ENCODE measurements at regions not wholly inside any gene's neighbourhood (a gene's known extent, or its start where the extent isn't known, plus 50 kb on each side); places are given as distances from the start of the nearest gene placed in this dataset.
"Not testable (repeated sequence)": the region's sequence is repeated elsewhere in the genome, so short reads cannot be mapped to it uniquely, and the experiment has no call there.

- not testable (repeated sequence) for DNase-seq (ENCODE audit: low read depth in 1 of 2, low spot score in 1 of 2); H3K36me3 ChIP-seq; H3K27ac ChIP-seq; H3K4me1 ChIP-seq (ENCODE audit: low read depth); H3K9me3 ChIP-seq (ENCODE audit: low read depth); H3K4me3 ChIP-seq; H3K27me3 ChIP-seq
Measured at GRCh38 chr17:45554479-45554878, 64.0 kb upstream of the PLEKHM1 start.

DNA sequence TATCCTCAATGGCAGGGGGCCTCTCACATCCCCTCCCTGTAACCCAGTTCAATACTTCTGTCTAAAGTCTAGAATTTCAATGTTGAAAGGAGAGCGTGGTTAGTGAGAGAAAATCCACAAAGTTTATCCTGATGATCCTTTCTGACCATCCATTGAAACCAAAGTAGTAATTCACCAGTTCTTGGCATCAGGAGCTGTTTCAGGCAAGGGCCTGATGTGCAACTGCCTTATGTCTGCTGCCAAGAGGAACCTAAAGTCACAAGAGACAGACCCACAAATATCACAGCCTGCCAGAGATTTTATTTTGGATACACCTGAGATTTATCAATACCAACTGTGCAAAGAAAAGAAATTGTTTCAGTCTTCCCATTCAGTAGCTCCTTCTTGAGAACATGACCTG lies 68.3 kb upstream of the PLEKHM1 start:
- H3K27me3 ChIP-seq; H3K36me3 ChIP-seq; H3K9me3 ChIP-seq (ENCODE audit: low read depth); H3K4me1 ChIP-seq (ENCODE audit: low read depth); H3K27ac ChIP-seq; H3K4me3 ChIP-seq; DNase-seq (ENCODE audit: low read depth in 1 of 2, low spot score in 1 of 2): not testable (repeated sequence)

DNA sequence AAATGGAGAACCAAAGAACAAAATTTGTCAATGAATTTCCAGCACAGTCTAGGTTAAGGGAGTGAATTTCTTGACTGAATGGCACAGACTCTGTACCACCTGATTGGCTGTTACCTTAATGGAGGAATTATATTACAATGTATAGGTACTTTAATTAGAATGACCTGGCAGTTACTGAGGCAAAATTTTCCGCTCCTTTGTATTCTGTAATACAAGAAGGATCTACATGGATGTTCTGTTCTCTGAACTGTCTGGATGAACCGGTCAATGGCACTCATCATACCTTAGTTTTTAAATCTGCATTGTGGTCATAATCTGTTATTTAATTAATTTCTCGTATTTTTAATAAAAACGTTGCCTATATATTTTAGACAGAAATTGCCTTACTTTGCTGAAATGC lies 72.3 kb upstream of the PLEKHM1 start:
- not testable (repeated sequence) for H3K27me3 ChIP-seq; H3K36me3 ChIP-seq; H3K4me3 ChIP-seq; DNase-seq (ENCODE audit: low read depth in 1 of 2, low spot score in 1 of 2); H3K27ac ChIP-seq; H3K9me3 ChIP-seq (ENCODE audit: low read depth); H3K4me1 ChIP-seq (ENCODE audit: low read depth)

GRCh38 chr17:45563283-45563682 lies 72.8 kb upstream of the PLEKHM1 start:
- not testable (repeated sequence) for H3K4me3 ChIP-seq, H3K27ac ChIP-seq

GRCh38 chr17:45568275-45568674 lies 77.8 kb upstream of the PLEKHM1 start:
- H3K27me3 ChIP-seq; H3K36me3 ChIP-seq; DNase-seq (ENCODE audit: low read depth in 1 of 2, low spot score in 1 of 2); H3K27ac ChIP-seq; H3K9me3 ChIP-seq (ENCODE audit: low read depth); H3K4me1 ChIP-seq (ENCODE audit: low read depth); H3K4me3 ChIP-seq: not testable (repeated sequence)

More at GRCh38 chr17:45563283-45563682, 72.8 kb upstream of the PLEKHM1 start:
- DNase-seq (ENCODE audit: low read depth in 1 of 2, low spot score in 1 of 2); H3K36me3 ChIP-seq; H3K4me1 ChIP-seq (ENCODE audit: low read depth); H3K9me3 ChIP-seq (ENCODE audit: low read depth); H3K27me3 ChIP-seq: not testable (repeated sequence)

DNA sequence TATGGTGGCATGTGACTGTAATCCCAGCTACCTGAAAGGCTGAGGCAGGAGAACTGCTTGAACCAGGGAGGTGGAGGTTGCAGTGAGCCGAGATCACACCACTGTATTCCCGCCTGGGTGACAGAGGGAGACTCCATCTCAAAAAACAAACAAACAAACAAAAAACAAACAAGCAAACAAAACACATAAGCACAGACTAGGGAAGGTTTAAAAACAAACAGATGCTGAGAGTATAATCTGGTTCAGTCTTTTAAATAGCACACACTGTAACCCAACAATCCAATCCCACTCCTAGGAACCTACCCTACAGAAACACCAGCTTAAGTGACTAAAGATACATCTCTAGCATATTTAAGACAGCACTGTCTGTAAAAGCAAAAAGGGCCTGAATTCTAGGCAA lies 82.8 kb upstream of the PLEKHM1 start:
- H3K36me3 ChIP-seq; H3K9me3 ChIP-seq (ENCODE audit: low read depth); H3K27me3 ChIP-seq; H3K4me1 ChIP-seq (ENCODE audit: low read depth); H3K4me3 ChIP-seq; DNase-seq (ENCODE audit: low read depth in 1 of 2, low spot score in 1 of 2): not testable (repeated sequence)
- peak overlapping the region; percentile 59 for H3K27ac ChIP-seq

- no peak overlapping the region for H3K4me3 ChIP-seq
- no peaks in the 10 kb centered on the region for H3K9me3 ChIP-seq (ENCODE audit: low read depth)
- H3K27me3 ChIP-seq: no peaks in the 10 kb centered on the region
- H3K4me1 ChIP-seq (ENCODE audit: low read depth): no peaks in the 10 kb centered on the region
- DNase-seq (ENCODE audit: low read depth in 1 of 2, low spot score in 1 of 2): peak in 1 of 2 donors; percentile 68
- H3K27ac ChIP-seq: peak overlapping the region; percentile 59
- TF ChIP-seq, protein P1, sequence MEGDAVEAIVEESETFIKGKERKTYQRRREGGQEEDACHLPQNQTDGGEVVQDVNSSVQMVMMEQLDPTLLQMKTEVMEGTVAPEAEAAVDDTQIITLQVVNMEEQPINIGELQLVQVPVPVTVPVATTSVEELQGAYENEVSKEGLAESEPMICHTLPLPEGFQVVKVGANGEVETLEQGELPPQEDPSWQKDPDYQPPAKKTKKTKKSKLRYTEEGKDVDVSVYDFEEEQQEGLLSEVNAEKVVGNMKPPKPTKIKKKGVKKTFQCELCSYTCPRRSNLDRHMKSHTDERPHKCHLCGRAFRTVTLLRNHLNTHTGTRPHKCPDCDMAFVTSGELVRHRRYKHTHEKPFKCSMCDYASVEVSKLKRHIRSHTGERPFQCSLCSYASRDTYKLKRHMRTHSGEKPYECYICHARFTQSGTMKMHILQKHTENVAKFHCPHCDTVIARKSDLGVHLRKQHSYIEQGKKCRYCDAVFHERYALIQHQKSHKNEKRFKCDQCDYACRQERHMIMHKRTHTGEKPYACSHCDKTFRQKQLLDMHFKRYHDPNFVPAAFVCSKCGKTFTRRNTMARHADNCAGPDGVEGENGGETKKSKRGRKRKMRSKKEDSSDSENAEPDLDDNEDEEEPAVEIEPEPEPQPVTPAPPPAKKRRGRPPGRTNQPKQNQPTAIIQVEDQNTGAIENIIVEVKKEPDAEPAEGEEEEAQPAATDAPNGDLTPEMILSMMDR (IDR thresholded peaks at IDR 0.05; ENCODE audit: low read depth, low read length): no peak
- H3K36me3 ChIP-seq: no peaks in the 10 kb centered on the region
Measured at GRCh38 chr17:45573924-45574770, 83.6 kb upstream of the PLEKHM1 start.

- no peak for DNase-seq (ENCODE audit: low read depth in 1 of 2, low spot score in 1 of 2)
- Histone ChIP-seq H3K4me3 (no peak overlapping the region), H3K9me3 (ENCODE audit: low read depth) (no peaks in the 10 kb centered on the region), H3K27ac (no peak overlapping the region), H3K4me1 (ENCODE audit: low read depth) (peaks cover 10% of the 10 kb centered on the region), H3K36me3 (no peaks in the 10 kb centered on the region), H3K27me3 (no peaks in the 10 kb centered on the region)
- TF ChIP-seq, protein P1 (IDR thresholded peaks at IDR 0.05; ENCODE audit: low read depth, low read length): no peak
Measured at GRCh38 chr17:45575126-45575885, 84.8 kb upstream of the PLEKHM1 start.

GRCh38 chr17:45576527-45577307 lies 86.2 kb upstream of the PLEKHM1 start:
- not testable (repeated sequence) for H3K27me3 ChIP-seq; H3K36me3 ChIP-seq; H3K27ac ChIP-seq; H3K9me3 ChIP-seq (ENCODE audit: low read depth); DNase-seq (ENCODE audit: low read depth in 1 of 2, low spot score in 1 of 2); H3K4me3 ChIP-seq
- H3K4me1 ChIP-seq (ENCODE audit: low read depth): peaks cover 10% of the 10 kb centered on the region
